EL (cell line): ENCODE measurements at regions not wholly inside any gene's neighbourhood (a gene's known extent, or its start where the extent isn't known, plus 50 kb on each side); places are given as distances from the start of the nearest gene placed in this dataset.

Experiments used
- DNase-seq: peaks from one replicate; pipeline ENCODE4 v3.0.0-alpha.2; 2016

- no peak for DNase-seq
Observed at GRCh38 chr17:74062234-74062633, 141.2 kb upstream of the RPL38 start.

GRCh38 chr17:74063439-74063838 is 140.0 kb upstream of the RPL38 start:
- no peak for DNase-seq

- DNase-seq: no peak
Observed at GRCh38 chr17:74070374-74070773, 133.1 kb upstream of the RPL38 start.

GRCh38 chr17:74070998-74071679 is 132.3 kb upstream of the RPL38 start:
- no peak for DNase-seq

GRCh38 chr17:74072340-74072739 is 131.1 kb upstream of the RPL38 start:
- DNase-seq: no peak

GRCh38 chr17:74076446-74076845 is 127.0 kb upstream of the RPL38 start:
- no peak for DNase-seq

GRCh38 chr17:74077231-74077630 is 126.2 kb upstream of the RPL38 start:
- no peak for DNase-seq

- DNase-seq: no peak
Observed at GRCh38 chr17:74078363-74078941, 125.0 kb upstream of the RPL38 start.

GRCh38 chr17:74079537-74080300 is 123.8 kb upstream of the RPL38 start:
- no peak for DNase-seq

- DNase-seq: no peak
Observed at GRCh38 chr17:74080656-74081582, 122.6 kb upstream of the RPL38 start.

- DNase-seq: no peak
Observed at GRCh38 chr17:74082886-74083285, 120.6 kb upstream of the RPL38 start.

GRCh38 chr17:74083321-74083720 is 120.2 kb upstream of the RPL38 start:
- no peak for DNase-seq

GRCh38 chr17:74085434-74085833 is 118.0 kb upstream of the RPL38 start:
- no peak for DNase-seq

GRCh38 chr17:74087002-74087585 is 116.4 kb upstream of the RPL38 start:
- DNase-seq: no peak

GRCh38 chr17:74088285-74088933 is 115.1 kb upstream of the RPL38 start:
- no peak for DNase-seq

GRCh38 chr17:74088934-74089329 is 114.5 kb upstream of the RPL38 start:
- DNase-seq: no peak

GRCh38 chr17:74089380-74089779 is 114.1 kb upstream of the RPL38 start:
- DNase-seq: no peak

GRCh38 chr17:74089869-74090464 is 113.5 kb upstream of the RPL38 start:
- peak; percentile 3 for DNase-seq

- DNase-seq: no peak
Observed at GRCh38 chr17:74094651-74095050, 108.8 kb upstream of the RPL38 start.

- no peak for DNase-seq
Observed at GRCh38 chr17:74096456-74096855, 107.0 kb upstream of the RPL38 start.

- no peak for DNase-seq
Observed at GRCh38 chr17:74097450-74098135, 105.9 kb upstream of the RPL38 start.
